ENCODE measurements at regions not wholly inside any gene's neighbourhood (a gene's known extent, or its start where the extent isn't known, plus 50 kb on each side); places are given as distances from the start of the nearest gene placed in this dataset.

GRCh38 chr1:43056981-43057391, 98.3 kb upstream of the SLC2A1 start:
- peaks cover 31% of the 10 kb centered on the region for H3K4me1 ChIP-seq
- H3K27ac Mint-ChIP-seq: no peak overlapping the region
- H3K36me3 Mint-ChIP-seq: peaks cover 5% of the 10 kb centered on the region
- no peak overlapping the region for H3K9ac ChIP-seq
- H3K4me2 ChIP-seq: no peak overlapping the region
- peaks cover 14% of the 10 kb centered on the region for H3K27me3 Mint-ChIP-seq (ENCODE audit: insufficient read depth, low read depth)
- no peaks in the 10 kb centered on the region for H4K20me1 ChIP-seq (ENCODE audit: low read depth)
- H3K9me3 Mint-ChIP-seq: peaks cover 3% of the 10 kb centered on the region
- no peaks in the 10 kb centered on the region for H3K36me3 ChIP-seq
- H3K4me3 Mint-ChIP-seq: no peak overlapping the region
- H3K27ac ChIP-seq: no peak overlapping the region
- H3K79me2 ChIP-seq (ENCODE audit: low read depth): no peaks in the 10 kb centered on the region
- H3K4me1 Mint-ChIP-seq: peaks cover 47% of the 10 kb centered on the region
- peaks cover 12% of the 10 kb centered on the region for H3F3A ChIP-seq (ENCODE audit: low read depth)
- DNase-seq (ENCODE audit: low spot score): no peak
- no peaks in the 10 kb centered on the region for H3K9me3 ChIP-seq (ENCODE audit: low read depth)
- no peak overlapping the region for H2AFZ ChIP-seq (replicated peaks)
- no peak overlapping the region for H3K4me3 ChIP-seq
- H3K27me3 ChIP-seq: no peaks in the 10 kb centered on the region
- TF ChIP-seq EZH2 (IDR thresholded peaks at IDR 0.05) (no peak), EZH2phosphoT487 (IDR thresholded peaks at IDR 0.05) (no peak), CTCF (IDR thresholded peaks at IDR 0.05) (no peak)

- peaks cover 3% of the 10 kb centered on the region for H3K9me3 Mint-ChIP-seq
These were observed 97.8 kb upstream of the SLC2A1 start for GRCh38 chr1:43056460-43056859.

GRCh38 chr1:43054961-43055360, 96.3 kb upstream of the SLC2A1 start:
- H3K4me3 Mint-ChIP-seq: peak overlapping the region; percentile 6
- H2AFZ ChIP-seq (replicated peaks): no peak overlapping the region
- peaks cover 5% of the 10 kb centered on the region for H3K36me3 Mint-ChIP-seq
- H3K4me2 ChIP-seq: no peak overlapping the region
- H3K27me3 Mint-ChIP-seq (ENCODE audit: insufficient read depth, low read depth): peaks cover 12% of the 10 kb centered on the region
- peaks cover 12% of the 10 kb centered on the region for H3F3A ChIP-seq (ENCODE audit: low read depth)
- H3K36me3 ChIP-seq: no peaks in the 10 kb centered on the region
- H3K27ac Mint-ChIP-seq: peak overlapping the region; percentile 86
- peaks cover 34% of the 10 kb centered on the region for H3K4me1 ChIP-seq
- H3K4me3 ChIP-seq: no peak overlapping the region
- no peaks in the 10 kb centered on the region for H3K79me2 ChIP-seq (ENCODE audit: low read depth)
- peaks cover 48% of the 10 kb centered on the region for H3K4me1 Mint-ChIP-seq
- H4K20me1 ChIP-seq (ENCODE audit: low read depth): no peaks in the 10 kb centered on the region
- H3K9me3 ChIP-seq (ENCODE audit: low read depth): no peaks in the 10 kb centered on the region
- H3K27me3 ChIP-seq: no peaks in the 10 kb centered on the region
- TF ChIP-seq EZH2phosphoT487 (IDR thresholded peaks at IDR 0.05) (no peak), CTCF (IDR thresholded peaks at IDR 0.05) (no peak), EZH2 (IDR thresholded peaks at IDR 0.05) (no peak)
- DNase-seq (ENCODE audit: low spot score): no peak
- no peak overlapping the region for H3K9ac ChIP-seq
- peaks cover 3% of the 10 kb centered on the region for H3K9me3 Mint-ChIP-seq
- H3K27ac ChIP-seq: no peak overlapping the region

More at GRCh38 chr1:43056460-43056859, 97.8 kb upstream of the SLC2A1 start:
- Histone ChIP-seq H3K4me1 (peaks cover 34% of the 10 kb centered on the region), H3K9ac (no peak overlapping the region), H2AFZ (replicated peaks) (no peak overlapping the region), H3F3A (ENCODE audit: low read depth) (peaks cover 12% of the 10 kb centered on the region), H3K79me2 (ENCODE audit: low read depth) (no peaks in the 10 kb centered on the region), H3K4me2 (no peak overlapping the region), H4K20me1 (ENCODE audit: low read depth) (no peaks in the 10 kb centered on the region), H3K27me3 (no peaks in the 10 kb centered on the region), H3K27ac (no peak overlapping the region), H3K9me3 (ENCODE audit: low read depth) (no peaks in the 10 kb centered on the region), H3K36me3 (no peaks in the 10 kb centered on the region), H3K4me3 (no peak overlapping the region)
- Mint-ChIP-seq H3K27me3 (ENCODE audit: insufficient read depth, low read depth) (peaks cover 14% of the 10 kb centered on the region), H3K4me1 (peaks cover 49% of the 10 kb centered on the region), H3K27ac (peak overlapping the region; percentile 21), H3K4me3 (no peak overlapping the region), H3K36me3 (peaks cover 5% of the 10 kb centered on the region)
- TF ChIP-seq CTCF (IDR thresholded peaks at IDR 0.05) (no peak), EZH2phosphoT487 (IDR thresholded peaks at IDR 0.05) (no peak), EZH2 (IDR thresholded peaks at IDR 0.05) (no peak)
- DNase-seq (ENCODE audit: low spot score): no peak

Measured in neural progenitor cell (in vitro differentiated cells).